Ureter (tissue), 1 donor: ENCODE measurements at regions not wholly inside any gene's neighbourhood (a gene's known extent, or its start where the extent isn't known, plus 50 kb on each side); places are given as distances from the start of the nearest gene placed in this dataset.

Experiments
- DNase-seq: peaks from one replicate; pipeline ENCODE4 v3.0.0-alpha.2; 2020; ENCODE audit warnings: low spot score
- donor health status: DM: yes; HTN: yes; CAD: no.

DNA sequence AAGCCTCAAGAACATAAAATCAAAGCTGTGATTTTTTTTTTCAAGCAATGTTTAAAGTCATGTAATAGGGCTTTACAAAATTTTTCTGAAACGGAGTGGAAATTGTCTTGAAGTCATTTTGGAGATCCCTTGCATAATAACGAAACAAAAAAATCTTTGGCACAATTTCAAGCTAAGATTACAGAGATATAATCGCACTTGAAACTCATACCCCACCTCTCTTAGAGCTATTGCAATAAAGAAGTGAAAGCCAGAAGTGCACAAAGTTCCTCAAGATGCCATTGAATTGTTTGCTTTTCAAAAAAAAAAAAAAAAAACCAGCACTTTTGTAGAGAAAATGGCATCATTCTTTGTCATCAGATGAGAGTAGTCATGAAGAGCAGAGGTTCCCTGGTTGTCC is 152.3 kb downstream of the PAX3 start:
- DNase-seq: no peak

DNA sequence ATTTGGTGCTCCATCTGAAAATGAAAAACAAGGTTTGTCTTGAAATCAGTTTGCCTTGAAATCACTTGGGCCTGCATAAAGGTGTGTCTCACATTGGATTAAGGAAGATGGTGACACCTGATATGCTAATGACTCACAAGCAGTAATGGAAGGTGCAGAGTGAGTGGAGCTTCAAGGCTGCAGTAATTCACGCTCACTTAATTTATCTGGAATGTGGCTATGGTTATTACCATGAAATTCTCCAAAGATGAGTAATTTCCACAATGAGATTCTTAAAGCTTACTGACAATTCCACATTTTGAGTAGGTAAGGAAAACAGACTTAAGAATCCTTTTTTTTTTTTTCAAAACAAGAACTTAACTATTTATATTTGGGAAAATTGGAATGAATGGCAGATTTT is 156.8 kb downstream of the PAX3 start:
- no peak for DNase-seq

DNA sequence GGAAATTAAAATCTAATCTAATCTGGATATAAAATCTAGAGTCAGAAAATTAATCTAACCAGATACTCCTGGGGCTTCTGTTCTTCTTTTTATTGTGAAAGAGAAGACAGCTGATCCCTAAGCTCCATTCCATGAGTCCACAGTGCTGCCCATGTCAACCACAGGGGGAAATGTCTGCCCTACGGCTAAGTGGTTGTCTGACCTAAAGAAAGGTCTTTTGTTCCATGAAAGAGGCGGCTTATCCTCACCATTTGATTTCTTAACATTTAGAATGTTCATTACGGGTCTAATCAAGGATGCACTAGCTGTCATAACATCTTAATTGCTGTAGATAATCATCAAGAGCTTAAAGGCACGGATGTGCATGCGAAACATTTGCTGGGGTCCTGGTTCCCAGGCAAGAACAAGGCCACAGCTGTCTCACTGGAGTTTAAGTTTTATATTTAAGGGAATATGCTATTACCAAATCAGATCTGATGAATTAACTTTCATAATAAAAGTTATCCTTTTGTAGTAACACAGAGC is 162.6 kb downstream of the PAX3 start:
- no peak for DNase-seq

DNA sequence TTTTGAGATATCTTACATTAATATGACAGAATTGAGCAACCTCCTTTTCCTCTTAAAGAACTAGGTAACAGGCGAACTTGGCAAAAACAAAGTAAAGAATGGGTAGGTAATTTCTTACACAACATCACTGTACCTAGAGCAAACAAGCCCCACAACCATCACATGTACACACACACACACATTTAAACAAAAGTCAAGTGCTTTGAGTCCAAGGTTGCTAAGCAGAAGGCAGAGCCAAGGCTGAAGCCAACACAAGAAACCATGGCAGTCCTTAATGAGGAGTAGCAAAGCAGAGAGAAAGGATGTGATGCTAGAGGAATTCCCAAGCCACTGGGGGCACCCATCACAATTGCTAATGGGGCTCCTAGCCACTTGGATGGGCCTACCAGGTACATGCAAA is 164.1 kb downstream of the PAX3 start:
- no peak for DNase-seq

DNA sequence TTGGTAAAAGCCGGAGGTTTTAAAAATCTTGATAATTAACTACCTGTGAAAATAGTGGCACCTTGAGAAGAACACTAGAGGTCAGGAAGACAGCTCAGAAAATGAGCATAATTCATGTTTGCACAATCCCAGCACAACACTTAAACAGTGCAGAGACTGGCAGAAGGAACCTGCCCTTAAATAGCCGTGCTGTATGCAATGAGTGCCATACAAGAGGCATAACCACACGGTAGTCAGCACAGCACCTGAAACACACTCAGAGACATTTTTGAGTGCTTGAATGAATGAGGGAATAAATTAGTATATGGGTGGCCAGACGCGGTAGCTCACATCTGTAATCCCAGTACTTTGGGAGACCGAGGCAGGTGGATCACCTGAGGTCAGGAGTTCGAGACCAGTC is 164.9 kb downstream of the PAX3 start:
- DNase-seq: no peak

DNA sequence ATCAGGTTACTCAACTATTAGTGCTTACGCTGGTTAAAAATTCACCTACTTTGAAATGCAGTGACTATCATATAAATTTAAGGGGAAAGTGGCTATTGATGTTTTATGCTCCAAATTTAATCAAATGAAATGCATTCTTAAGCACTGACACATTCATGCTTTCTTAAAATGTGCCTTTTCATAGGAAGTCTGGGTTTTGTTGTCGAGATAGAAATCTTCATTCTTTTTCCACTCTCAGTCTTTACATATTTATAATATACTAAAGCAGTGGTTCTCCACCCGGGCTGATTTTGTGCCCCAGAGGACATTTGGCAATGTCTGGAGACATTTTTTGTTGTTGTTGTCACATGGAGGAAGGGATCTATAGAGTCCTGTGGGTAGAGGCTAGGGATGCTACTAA is 167.9 kb downstream of the PAX3 start:
- no peak for DNase-seq

DNA sequence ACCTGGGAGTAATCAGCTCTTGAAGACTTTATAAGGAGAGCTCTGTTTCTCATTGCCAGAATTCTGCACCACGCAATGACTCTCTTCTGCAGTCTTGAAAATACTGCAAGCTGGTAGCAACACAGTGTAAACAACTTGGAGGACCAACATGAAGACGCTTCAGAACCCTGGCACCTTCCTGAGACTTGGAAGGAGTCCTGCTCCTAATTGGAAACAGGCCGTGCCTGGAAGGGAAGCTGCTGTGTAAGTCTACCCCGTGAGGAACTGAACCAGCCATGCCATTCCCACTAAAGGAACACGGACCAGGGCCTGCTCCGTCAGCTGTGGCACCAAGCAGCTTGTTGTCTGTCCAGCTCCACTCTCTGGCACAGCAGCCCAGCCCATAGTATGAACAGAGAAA is 171.1 kb downstream of the PAX3 start:
- DNase-seq: no peak

DNA sequence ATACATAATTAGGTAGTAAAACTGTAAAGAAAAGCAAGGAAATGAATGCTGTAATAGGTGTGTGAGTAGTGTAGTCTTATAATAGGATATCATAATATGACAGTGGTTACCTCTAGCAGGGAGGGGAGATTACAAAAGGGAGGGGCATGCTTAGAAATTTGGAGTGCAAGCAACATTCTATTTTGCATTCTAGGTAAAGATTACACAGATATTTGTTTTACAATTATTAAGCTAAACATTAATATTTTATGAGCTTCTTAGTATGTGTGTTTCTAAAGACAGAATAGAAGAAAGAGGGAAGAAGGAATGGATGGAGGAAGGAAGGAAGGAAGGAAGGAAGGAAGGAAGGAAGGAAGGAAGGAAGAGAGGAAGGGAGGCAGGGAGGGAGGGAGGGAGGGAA is 177.9 kb downstream of the PAX3 start:
- DNase-seq: no peak

DNA sequence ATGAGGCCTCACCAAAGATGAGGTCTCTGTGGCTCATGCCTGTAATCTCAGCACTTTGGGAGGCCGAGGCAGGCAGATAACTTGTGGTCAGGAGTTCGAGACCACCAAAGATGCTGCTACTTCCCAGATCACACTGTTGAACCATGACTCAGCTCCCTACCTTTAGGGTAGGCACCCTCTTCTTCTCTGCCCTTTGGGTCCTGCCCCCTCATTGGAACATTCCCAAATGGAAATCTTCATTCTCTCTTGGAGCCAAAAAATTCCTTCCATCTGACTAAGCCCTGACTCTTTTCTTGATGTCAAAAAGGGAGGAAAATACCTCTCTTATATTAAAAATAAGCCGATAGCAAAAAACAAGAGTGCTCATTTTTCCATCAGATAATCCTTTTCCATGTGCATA is 183.5 kb downstream of the PAX3 start:
- DNase-seq: no peak

DNA sequence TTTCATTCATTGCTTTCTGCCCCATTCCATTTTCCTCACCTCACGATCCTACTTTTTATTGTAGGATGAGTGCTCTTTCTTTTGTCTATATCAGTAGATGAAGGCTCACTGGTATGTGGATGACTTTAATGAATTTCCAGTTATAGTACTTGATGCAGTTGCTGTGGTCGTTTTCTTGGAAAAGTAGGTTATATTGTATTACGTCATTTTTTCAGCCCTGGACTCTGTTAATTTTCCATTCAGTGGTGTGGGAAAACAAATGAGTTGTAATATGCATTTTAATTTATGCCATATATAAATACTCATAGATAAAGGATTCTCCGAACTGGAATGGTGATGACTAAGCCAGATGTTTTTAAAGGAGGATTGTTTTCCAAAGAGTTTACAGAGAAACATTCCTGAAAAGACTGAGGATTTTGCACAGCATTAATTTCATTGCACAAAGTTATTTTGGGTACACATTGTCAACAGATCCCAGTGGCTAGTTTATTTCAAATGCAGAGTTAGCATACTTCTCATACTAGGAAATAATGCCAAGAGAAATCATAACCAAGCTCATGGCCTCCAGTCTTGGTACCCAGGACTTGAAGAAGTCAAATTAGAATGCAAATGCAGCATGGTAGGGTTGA is 189.7 kb downstream of the PAX3 start:
- DNase-seq: no peak

DNA sequence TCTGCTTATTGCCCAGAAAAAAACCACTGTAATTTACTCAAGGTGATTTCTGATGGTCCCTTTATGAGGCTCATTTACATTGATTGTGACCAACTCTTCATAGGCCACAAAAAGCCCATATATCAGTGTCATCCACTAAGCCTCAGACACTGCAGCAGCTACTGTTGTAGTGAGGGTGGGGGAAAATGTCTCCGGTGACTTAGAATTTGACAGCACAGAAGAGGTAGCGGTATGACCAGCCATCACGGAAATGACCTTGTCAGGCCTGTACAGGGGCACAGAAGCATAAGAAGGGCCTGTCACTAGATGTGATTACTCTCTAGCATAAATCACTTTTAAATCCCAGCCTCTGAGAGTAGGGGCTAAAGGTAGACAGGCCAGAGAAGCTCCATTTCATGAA is 190.3 kb downstream of the PAX3 start:
- DNase-seq: no peak

DNA sequence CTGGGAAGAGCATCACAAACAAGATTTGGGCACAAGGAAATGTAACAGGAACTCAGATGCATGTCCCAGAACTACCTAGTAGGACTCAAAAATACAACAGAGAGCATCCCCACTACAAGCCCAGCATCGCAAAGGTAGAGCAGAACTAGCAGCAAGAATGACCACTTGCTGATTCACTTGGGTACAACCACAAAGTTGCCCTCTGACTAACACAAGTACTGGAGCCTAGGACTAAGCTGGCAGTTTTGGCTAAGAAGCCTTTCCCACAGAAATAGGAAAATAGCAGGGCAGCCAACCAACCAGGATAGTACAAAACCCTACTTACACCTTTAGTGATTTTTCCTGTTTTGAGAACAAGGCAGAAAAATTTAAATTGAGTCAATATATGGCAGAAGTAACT is 193.8 kb downstream of the PAX3 start:
- no peak for DNase-seq

DNA sequence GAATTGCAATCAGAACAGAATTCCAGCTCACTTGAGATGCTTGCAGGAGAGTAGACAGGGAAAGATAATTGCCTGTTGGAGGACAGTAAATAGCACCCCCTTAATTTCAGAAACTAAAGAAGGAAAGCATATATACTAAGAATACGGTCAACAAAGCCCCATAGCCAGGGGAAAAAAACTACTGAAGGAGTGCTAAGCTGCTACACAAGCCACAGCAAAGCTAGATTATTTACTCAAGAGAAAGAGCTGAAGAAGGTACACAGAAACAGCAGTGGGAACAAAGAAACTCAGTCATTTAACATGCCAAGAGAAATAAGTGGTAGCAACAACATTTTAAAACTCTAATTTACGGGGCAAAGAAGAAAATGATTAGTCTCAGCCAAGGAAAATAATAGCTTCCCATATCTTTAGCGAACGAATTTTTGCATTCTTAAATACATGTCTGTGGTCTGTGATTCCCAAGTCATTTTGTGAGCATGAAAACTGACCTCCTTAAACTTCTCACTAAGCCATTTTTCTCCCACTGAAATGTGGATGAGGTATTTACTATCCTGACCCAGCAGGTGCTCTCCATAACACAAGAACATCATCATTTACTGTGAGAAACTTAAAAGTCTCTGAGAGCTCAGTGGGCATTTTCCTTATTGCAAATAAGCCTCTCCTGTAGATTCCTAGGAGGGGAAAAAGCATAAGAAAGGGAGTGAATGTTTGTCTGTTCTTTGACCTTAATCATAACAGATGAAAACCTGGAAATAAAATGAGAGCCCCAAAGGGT is 196.0 kb downstream of the PAX3 start:
- DNase-seq: no peak

DNA sequence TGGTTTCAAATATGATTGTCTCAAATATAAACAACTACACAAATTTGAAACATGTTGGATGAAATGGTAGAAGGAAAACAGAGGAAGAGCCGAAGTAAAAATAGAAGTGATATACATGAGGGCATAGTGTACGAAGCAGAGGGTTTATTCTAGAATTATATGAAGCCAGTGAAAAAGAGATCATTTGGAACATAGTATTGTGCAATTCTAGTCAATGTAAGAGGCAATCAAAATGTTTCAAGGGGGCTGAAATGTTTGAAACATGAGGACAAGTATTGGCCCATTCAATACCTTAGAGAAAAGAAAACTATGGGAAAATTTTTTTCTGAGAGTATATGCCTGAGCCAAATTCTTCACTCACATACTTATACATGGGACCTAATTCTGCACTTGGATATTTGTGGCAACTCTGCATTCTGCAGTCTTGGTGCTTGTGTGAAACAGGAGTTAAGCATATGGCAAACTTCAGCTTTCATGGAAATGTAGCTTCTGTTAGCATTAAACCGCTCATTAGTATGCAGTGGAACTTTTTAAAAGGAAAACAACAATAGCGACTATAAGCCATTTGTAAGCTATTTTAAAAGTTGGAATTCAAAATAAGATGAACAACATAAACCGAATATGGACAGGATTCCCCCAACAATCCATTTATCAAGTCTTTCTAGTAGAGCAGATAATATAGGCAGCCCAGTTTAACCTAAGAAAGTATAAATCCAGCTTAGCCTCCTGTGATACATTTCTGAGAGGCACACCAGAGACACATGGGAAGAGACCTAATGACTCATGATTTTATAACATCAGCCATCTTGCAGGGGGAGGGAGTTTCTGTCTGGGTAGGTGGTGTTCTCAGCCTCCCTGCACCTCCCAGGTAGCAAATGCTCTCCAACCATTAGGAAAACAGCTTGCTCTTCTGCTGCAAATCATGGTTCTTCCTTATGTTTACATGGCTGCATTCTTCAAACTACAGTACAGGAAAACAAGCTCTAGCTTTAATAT is 197.8 kb downstream of the PAX3 start:
- DNase-seq: no peak

DNA sequence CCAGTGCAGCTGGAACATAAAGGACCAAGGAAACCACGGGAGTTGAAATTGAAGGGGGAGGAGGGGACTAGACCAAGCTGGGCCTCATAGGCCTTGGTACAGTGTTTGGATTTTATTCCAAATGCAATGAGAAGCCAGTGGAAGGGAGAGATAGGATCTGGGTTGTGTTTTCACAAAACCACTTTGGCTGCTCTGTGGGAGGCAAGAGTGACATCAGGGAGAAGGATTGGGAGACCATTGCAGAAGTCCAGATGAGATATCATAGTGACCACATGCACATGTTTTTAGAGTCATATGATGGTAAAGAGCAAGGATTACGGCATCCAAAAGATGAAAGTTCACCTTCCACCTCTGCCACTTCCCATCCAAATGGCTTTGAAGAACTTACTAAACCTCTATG is 210.2 kb downstream of the PAX3 start:
- no peak for DNase-seq

DNA sequence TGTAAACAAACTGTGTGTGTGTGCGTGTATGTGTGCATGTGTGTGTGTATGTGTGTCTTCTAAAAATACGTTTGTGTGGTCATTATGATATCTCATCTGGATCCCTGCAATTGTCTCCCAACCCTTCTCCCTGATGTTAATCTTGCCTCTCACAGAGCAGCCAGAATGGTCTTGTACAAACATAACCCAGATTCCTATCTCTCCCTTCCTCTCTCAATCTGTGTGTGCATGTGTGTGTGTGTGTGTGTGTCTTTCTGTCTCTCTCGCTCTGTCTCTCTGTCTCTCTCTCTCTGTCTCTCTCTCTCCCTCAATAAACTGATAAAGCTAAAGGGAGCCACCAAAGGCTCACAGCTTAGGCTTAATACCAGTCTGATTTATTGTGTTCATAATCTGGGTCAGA is 210.8 kb downstream of the PAX3 start:
- no peak for DNase-seq

DNA sequence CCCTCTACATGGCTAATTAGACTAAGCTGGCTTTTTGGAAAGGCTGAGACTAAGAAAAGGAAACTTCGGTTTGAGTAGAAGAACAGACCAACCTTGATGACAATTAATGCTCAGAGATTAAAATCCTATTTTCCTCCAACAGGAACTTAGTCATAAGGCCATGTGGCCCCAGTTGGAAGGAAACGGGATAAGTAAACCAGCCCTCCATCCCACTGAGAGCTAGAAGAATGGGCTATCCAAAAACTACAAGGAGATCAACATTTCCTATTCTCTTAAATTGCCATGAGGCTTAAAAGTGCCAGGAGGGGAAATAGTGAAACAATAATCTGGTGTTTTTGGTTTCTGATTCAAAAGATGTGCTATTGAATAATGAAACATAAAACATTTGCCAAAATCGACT is 216.6 kb downstream of the PAX3 start:
- no peak for DNase-seq

DNA sequence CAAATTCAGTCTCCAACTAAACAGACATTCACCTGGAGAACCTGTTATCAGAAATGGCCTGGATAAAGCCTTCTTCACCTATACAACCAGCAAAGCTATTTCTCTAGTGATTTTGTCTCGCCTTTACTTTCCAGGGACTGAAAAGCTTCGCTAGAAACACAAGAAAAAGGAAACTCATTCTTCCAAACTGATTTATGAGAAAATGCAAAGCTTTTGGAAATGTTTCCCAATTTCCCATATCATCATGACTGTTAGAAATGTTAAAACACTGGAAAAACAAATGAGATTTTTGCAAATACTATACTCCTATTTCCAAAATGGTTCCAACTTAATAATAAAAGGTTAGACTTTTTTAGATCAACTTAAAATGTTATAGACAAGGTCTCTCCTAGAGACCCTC is 218.7 kb downstream of the PAX3 start:
- DNase-seq: no peak

DNA sequence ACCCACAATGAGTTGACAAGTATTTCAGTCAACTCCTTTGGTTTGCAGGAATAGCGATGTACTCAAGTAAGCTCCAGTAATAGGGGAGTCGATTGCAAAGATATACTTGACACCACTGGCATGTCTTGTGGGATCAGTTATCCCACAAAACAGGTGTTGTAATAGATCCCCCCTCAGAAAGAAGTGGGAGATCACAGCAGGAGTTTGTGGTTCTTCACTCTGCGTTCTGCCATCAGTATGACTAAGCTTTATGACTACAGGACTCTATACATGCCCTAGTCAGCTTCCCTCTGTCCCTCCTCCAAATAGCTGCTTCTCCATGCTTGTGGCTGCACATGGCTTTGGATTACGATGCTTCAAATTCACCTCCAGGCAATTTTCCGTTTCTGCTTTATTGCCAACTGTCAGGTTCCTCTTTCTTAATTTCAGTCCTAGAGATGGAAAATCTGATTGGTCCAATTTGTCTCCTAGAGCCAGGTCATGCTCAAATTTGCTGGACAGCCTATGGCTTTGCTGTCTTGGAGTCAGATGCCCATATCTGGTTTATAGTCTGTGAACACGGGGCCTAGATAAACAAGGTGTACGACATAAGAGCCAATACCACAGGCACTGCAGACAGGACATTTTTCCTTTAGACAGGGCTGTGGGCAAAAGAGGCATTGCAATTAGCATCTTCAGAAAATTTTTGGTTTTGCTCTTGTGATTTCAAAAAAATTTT is 221.7 kb downstream of the PAX3 start:
- DNase-seq: no peak

DNA sequence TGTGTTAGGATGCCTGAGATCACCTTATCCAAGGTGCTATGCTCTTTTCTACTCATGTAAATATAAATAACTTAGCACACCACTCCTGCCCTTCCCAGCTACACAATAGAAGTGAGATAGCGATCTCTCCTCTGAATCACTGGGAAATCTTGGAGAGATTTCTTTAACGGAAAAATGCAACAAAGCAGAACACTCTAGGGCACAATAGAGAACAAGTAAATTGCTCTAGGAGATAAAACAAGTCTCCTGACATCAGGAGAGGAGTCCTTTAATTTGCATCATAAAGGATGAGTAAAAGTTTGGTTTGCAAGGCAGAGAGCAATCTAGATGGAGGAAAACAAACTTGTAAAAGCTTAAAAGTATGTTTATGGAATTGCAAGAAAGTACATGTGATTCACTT is 224.1 kb downstream of the PAX3 start:
- DNase-seq: no peak

DNA sequence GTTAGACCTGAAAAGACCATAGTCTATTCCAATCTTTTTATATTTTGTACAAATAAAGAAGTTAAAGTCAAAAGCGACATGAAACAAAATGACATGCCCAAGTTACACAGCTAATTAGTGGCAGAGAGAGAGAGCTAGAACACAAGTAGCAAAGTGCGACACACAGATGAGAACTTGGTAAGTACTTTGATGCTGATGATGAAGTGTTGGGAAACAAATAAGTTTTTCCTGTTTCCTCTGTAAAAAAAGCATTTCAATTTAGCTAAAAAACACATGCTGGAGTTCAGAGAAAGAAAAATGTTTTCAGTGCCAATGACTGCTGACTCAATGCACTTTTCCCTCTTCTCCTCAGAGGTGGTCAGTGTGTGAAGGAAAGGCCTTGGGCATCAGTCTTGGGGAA is 226.9 kb downstream of the PAX3 start:
- DNase-seq: no peak

DNA sequence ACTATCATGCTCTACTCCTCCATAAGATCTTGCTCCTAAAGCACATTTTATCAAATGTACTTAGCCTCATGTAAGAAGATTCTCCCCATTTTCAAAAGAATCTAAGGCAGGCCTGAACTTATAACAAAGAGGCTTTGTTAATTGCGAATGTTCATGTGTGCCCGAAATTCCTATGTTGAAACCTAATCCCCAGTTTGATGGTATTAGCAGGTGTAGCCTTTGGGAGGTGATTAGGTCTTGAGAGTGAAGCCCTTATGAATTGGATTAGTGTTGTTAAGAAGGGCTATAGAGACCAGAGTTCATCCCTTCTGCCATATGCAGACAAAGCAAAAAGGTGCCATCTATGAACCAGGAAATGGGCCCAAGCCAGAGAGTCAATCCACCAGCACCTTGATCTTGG is 234.5 kb downstream of the PAX3 start:
- no peak for DNase-seq
